ENCODE measurements at regions not wholly inside any gene's neighbourhood (a gene's known extent, or its start where the extent isn't known, plus 50 kb on each side); places are given as distances from the start of the nearest gene placed in this dataset.

DNA sequence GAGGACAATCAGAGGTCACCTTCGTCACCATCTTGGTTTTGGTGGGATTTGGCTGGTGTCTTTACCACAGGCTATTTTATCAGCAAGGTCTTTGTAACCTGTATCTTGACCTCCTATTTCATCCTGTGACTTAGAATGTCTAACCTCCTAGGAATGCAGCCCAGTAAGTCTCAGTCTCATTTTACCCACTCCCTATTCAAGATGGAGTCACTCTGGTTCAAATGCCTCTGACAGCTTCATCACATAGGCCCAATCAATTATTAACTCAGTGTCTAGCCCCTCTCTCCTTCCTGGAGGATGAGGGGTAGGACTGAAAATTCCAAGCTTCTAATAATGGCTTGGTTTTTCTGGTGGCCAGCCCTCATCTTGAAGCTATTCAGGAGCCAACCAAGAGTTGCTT lies 111.4 kb upstream of the NAP1L1 start:
- peaks cover 0 to 9% (median 0%) of the 10 kb centered on the region in 3 donors for H3K27me3 Mint-ChIP-seq (ENCODE audit: low read depth in 3 of 3)
- no peak overlapping the region for H3K4me3 Mint-ChIP-seq
- no peak for DNase-seq
- H3K36me3 Mint-ChIP-seq: peaks cover 5 to 15% (median 7%) of the 10 kb centered on the region in 3 donors
- H3K27ac Mint-ChIP-seq: no peak overlapping the region
- H3K9me3 Mint-ChIP-seq: peaks cover 14 to 33% (median 23%) of the 10 kb centered on the region in 6 donors
- H3K4me1 Mint-ChIP-seq: no peaks in the 10 kb centered on the region

- H3K9me3 Mint-ChIP-seq: peaks cover 14 to 27% (median 20%) of the 10 kb centered on the region in 6 donors
- peaks cover 0 to 4% (median 0%) of the 10 kb centered on the region in 3 donors for H3K27me3 Mint-ChIP-seq (ENCODE audit: low read depth in 3 of 3)
- H3K4me3 Mint-ChIP-seq: no peak overlapping the region
- H3K4me1 Mint-ChIP-seq: no peaks in the 10 kb centered on the region
- H3K36me3 Mint-ChIP-seq: peaks cover 5 to 15% (median 7%) of the 10 kb centered on the region in 3 donors
- no peak for DNase-seq
- no peak overlapping the region for H3K27ac Mint-ChIP-seq
These were observed 110.2 kb upstream of the NAP1L1 start for GRCh38 chr12:76194724-76195123.

DNA sequence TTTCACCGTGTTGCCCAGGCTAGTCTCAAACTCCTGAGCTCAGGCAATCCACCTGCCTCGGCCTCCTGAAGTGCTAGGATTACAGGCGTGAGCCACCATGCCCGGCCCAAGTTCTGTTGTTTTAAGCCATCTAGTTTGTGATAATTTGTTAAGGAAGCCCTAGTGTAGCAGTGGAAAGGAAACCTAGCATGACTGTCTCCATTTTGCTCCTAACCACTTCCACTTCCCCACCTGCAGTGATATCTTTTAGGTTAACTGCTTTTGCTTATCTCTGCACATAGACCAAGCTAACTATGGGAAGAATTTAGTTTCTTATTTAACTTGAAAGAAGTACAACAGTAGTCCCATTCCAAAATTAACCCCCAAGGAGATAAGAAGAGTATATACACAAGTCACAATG lies 109.5 kb upstream of the NAP1L1 start:
- no peak overlapping the region for H3K4me3 Mint-ChIP-seq
- H3K27ac Mint-ChIP-seq: no peak overlapping the region

DNA sequence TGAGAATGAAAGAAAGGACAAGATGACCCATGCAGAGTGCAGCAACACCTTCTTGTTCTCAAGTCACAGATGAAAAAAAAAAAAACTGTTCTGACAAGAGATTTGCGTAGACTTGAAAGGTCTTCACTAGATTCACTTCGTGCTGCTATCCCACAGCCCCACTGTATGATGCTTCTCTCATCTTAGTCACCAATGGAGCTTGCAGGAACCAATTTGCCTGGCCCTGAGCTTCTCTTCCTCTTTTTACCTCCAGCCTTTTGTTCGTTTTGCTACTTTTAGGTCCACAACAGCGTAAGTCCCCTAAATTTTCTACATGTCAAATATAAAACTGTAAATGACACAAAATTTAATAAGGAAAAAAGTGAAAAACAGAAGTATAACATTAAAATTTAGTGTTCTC lies 107.9 kb upstream of the NAP1L1 start:
- no peak overlapping the region for H3K27ac Mint-ChIP-seq
- H3K4me3 Mint-ChIP-seq: no peak overlapping the region
- no peak for DNase-seq
- peaks cover 0 to 11% (median 0%) of the 10 kb centered on the region in 3 donors for H3K27me3 Mint-ChIP-seq (ENCODE audit: low read depth in 3 of 3)
- H3K4me1 Mint-ChIP-seq: no peaks in the 10 kb centered on the region
- peaks cover 0 to 6% (median 3%) of the 10 kb centered on the region in 6 donors for H3K9me3 Mint-ChIP-seq
- H3K36me3 Mint-ChIP-seq: peaks cover 0 to 3% (median 0%) of the 10 kb centered on the region in 3 donors

More for the DNA sequence above, 109.5 kb upstream of the NAP1L1 start:
- H3K27me3 Mint-ChIP-seq (ENCODE audit: low read depth in 3 of 3): peaks cover 0 to 4% (median 0%) of the 10 kb centered on the region in 3 donors
- H3K9me3 Mint-ChIP-seq: peaks cover 10 to 19% (median 14%) of the 10 kb centered on the region in 6 donors
- peaks cover 4 to 13% (median 5%) of the 10 kb centered on the region in 3 donors for H3K36me3 Mint-ChIP-seq
- DNase-seq: no peak
- no peaks in the 10 kb centered on the region for H3K4me1 Mint-ChIP-seq

DNA sequence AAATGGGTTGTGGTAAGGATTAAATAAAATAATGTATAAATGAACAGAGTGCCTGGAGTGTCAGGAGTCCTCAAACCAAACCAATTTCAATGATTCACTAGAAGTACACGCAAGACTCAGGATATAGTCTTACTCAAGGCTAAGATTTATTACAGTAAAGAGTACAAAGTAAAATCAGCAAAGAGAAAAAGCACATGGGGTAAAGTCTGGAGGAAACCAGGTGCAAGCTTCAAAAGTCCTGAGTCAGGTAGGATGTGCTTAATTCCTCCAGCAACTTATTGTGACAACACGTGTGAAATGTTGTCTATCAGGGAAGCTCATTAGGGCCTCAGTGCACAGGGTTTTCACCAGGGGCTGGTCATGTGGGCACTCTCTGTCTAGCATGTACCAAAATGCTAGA lies 105.8 kb upstream of the NAP1L1 start:
- Mint-ChIP-seq H3K27me3 (ENCODE audit: low read depth in 3 of 3) (peaks cover 0 to 15% (median 2%) of the 10 kb centered on the region in 3 donors), H3K9me3 (peaks cover 0 to 3% (median 0%) of the 10 kb centered on the region in 6 donors), H3K4me1 (no peaks in the 10 kb centered on the region), H3K36me3 (no peaks in the 10 kb centered on the region), H3K27ac (no peak overlapping the region), H3K4me3 (no peak overlapping the region)
- no peak for DNase-seq

- Mint-ChIP-seq H3K36me3 (no peaks in the 10 kb centered on the region), H3K27ac (no peak overlapping the region), H3K4me3 (no peak overlapping the region), H3K9me3 (no peaks in the 10 kb centered on the region), H3K4me1 (no peaks in the 10 kb centered on the region), H3K27me3 (ENCODE audit: low read depth in 3 of 3) (peaks cover 0 to 13% (median 2%) of the 10 kb centered on the region in 3 donors)
- no peak for DNase-seq
These were observed 105.4 kb upstream of the NAP1L1 start for GRCh38 chr12:76189851-76190250.

GRCh38 chr12:76187177-76187576 lies 102.7 kb upstream of the NAP1L1 start:
- Mint-ChIP-seq H3K4me3 (no peak overlapping the region), H3K27ac (no peak overlapping the region), H3K4me1 (no peaks in the 10 kb centered on the region), H3K36me3 (no peaks in the 10 kb centered on the region), H3K9me3 (no peaks in the 10 kb centered on the region), H3K27me3 (ENCODE audit: low read depth in 3 of 3) (peaks cover 3 to 17% (median 4%) of the 10 kb centered on the region in 3 donors)
- DNase-seq: no peak

GRCh38 chr12:76186131-76186906 lies 101.8 kb upstream of the NAP1L1 start:
- Mint-ChIP-seq H3K27me3 (ENCODE audit: low read depth in 3 of 3) (peaks cover 4 to 17% (median 6%) of the 10 kb centered on the region in 3 donors), H3K4me3 (no peak overlapping the region), H3K9me3 (no peaks in the 10 kb centered on the region), H3K27ac (no peak overlapping the region), H3K4me1 (no peaks in the 10 kb centered on the region), H3K36me3 (no peaks in the 10 kb centered on the region)
- DNase-seq: no peak

DNA sequence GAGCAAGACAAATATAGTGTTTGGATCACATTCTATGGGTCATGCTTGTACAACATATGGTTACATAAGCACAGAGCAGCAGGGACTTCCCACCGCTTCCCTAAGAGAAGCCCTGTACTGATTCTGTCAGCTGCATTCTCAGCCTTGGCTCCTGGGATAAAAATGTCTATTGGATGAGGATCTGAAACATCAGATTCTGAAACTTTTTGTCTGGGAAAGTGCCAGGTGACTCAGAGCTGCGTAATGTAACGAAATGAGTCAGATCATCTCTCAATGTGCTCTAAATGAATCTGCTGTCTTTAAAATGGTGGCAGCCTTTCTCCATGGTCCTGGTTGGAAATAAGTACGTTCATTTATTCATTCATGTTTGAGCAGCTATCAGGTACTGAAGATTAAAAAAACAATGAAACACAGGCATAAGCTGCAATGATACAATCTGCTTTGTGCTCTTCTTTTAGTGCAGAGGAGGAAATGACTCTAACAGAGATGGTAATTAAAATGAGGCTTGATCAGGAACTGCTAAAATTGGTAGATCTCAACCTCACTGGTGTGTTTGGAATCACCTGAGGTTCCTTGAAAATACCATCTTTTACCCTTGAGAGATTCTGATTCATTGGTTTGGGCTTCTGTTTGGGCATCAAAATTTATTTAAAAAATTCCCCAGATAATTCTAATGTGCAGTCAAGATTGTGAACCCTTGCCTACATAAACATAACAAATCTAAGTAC lies 99.1 kb upstream of the NAP1L1 start:
- DNase-seq: no peak
- no peak overlapping the region for H3K27ac Mint-ChIP-seq

GRCh38 chr12:76180401-76181277 lies 96.2 kb upstream of the NAP1L1 start:
- no peak overlapping the region for H3K27ac Mint-ChIP-seq
- peaks cover 0 to 1% (median 0%) of the 10 kb centered on the region in 6 donors for H3K9me3 Mint-ChIP-seq
- H3K27me3 Mint-ChIP-seq (ENCODE audit: low read depth in 3 of 3): peaks cover 5 to 8% (median 6%) of the 10 kb centered on the region in 3 donors
- DNase-seq: no peak
- no peak overlapping the region for H3K4me3 Mint-ChIP-seq
- H3K4me1 Mint-ChIP-seq: no peaks in the 10 kb centered on the region
- H3K36me3 Mint-ChIP-seq: no peaks in the 10 kb centered on the region

More for the DNA sequence above, 99.1 kb upstream of the NAP1L1 start:
- Mint-ChIP-seq H3K4me1 (no peaks in the 10 kb centered on the region), H3K9me3 (peaks cover 0 to 1% (median 0%) of the 10 kb centered on the region in 6 donors), H3K36me3 (no peaks in the 10 kb centered on the region), H3K27me3 (ENCODE audit: low read depth in 3 of 3) (peaks cover 5 to 19% (median 7%) of the 10 kb centered on the region in 3 donors), H3K4me3 (no peak overlapping the region)

DNA sequence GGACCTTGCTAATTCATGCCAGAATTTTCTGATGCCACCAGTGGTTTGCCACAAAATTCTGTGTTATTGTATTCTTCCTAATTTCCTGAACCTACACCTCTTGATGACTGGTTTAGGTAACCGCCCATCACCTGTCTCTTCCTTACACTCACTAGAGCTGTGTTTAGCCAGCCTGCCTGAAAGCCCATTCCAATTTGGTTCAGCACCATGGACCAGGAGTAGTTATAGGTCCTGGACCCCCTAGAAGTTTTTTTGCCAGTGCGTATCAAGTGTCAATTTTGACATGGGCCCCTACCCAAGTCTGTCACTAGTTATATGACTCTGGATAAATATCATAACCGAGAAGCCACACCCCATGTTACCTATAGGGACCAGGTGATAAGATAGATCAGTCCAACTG lies 94.0 kb upstream of the NAP1L1 start:
- DNase-seq: no peak
- Mint-ChIP-seq H3K4me3 (no peak overlapping the region), H3K36me3 (no peaks in the 10 kb centered on the region), H3K4me1 (no peaks in the 10 kb centered on the region), H3K27me3 (ENCODE audit: low read depth in 3 of 3) (peaks cover 4 to 12% (median 5%) of the 10 kb centered on the region in 3 donors), H3K27ac (no peak overlapping the region), H3K9me3 (peaks cover 0 to 1% (median 0%) of the 10 kb centered on the region in 6 donors)

DNA sequence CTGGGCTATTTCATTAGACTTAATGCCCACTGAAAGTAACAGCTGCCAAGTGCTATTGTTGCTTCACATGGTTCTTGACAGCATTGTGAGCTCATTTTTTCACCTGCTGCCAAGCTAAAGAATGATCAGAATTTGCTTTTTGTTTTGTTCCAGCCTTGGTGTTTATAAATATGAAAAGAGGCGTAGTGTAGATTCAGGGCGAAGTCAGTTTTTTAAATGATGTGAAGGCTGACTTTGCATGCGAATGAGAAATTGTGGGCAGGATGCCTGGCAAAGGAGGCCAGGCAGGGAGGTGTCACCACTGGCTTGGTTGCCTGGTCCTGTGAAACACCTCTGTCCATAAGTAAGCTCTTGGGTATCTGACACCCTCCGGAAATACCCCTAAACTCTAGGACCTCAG lies 93.3 kb upstream of the NAP1L1 start:
- Mint-ChIP-seq H3K27me3 (ENCODE audit: low read depth in 3 of 3) (peaks cover 4 to 10% (median 5%) of the 10 kb centered on the region in 3 donors), H3K9me3 (peaks cover 0 to 1% (median 0%) of the 10 kb centered on the region in 6 donors), H3K4me1 (no peaks in the 10 kb centered on the region), H3K36me3 (no peaks in the 10 kb centered on the region), H3K27ac (no peak overlapping the region), H3K4me3 (no peak overlapping the region)
- DNase-seq: no peak

- Mint-ChIP-seq H3K27ac (no peak overlapping the region), H3K9me3 (peaks cover 0 to 1% (median 0%) of the 10 kb centered on the region in 6 donors), H3K4me1 (no peaks in the 10 kb centered on the region), H3K4me3 (no peak overlapping the region), H3K36me3 (peaks cover 0 to 4% (median 0%) of the 10 kb centered on the region in 3 donors), H3K27me3 (ENCODE audit: low read depth in 3 of 3) (peaks cover 1 to 9% (median 4%) of the 10 kb centered on the region in 3 donors)
- DNase-seq: no peak
These were observed 92.5 kb upstream of the NAP1L1 start for GRCh38 chr12:76176940-76177339.

Data from immature natural killer cell (primary cell).